GM18873 (cell line): ENCODE measurements at regions not wholly inside any gene's neighbourhood (a gene's known extent, or its start where the extent isn't known, plus 50 kb on each side); places are given as distances from the start of the nearest gene placed in this dataset.

Experiments used
- ATAC-seq: cut with Tn5 transposase; IDR thresholded peaks from one replicate; pipeline ENCODE4 v1.9.1; 2021; ENCODE audit warnings: mild to moderate bottlenecking, moderate library complexity, moderate number of reproducible peaks; ENCODE audit not compliant: unreplicated experiment, low FRiP score

DNA sequence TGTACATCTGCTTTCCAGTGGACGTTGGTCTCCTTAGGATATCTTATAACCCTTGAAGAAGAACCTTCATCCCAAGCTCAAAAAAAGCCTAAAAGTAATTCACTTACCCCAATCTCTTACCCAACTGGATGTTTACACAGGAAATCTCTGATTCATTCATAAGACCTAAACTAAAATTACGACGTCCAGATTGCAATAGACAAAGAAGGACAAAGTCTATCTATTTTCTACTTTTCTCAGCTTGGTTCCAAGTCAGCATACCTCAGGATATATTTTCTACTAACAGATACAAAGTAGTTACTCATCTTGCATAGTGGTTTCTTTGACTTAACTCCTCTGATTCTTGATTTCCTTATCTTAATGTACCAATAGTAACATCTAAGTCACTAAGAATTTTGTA is 669.9 kb downstream of the OTOL1 start:
- ATAC-seq: no peak

DNA sequence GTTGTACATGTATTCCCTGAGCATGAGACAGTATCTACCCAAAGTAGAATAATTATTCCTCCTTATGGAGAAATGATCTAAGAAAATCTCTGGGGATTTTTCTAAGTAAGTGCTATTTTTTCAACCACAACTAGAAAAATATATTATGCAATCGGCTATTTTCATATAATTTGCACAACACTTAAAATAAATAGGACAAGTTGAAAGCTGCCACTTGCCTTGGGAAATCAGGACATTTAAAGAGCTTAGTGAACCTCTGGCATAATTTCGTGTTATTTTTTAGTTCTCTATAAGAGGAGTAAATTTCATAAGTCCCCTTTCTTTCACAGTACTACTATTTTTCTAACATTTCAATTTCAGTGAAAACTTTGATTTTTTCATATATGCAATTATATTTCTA is 672.1 kb downstream of the OTOL1 start:
- ATAC-seq: no peak

DNA sequence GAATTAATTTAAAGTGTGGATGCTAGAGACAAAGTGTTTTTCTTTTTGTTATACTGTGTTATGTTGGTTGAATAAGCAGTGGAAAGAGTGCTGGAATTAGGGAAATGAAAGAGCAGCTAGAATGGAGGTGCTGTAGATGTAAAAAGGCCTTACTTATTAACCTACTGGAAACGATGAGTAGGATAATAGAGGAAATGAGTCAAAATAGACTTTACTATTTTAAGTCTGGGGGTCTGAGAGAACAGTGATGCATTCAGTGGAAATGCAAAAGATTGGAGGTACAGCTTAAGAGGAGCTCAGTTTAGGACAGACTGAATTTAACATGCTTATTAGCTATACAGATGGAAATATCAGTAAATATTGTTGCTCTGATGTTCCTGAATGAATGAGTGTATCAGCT is 674.0 kb downstream of the OTOL1 start:
- ATAC-seq: peak; percentile 53

DNA sequence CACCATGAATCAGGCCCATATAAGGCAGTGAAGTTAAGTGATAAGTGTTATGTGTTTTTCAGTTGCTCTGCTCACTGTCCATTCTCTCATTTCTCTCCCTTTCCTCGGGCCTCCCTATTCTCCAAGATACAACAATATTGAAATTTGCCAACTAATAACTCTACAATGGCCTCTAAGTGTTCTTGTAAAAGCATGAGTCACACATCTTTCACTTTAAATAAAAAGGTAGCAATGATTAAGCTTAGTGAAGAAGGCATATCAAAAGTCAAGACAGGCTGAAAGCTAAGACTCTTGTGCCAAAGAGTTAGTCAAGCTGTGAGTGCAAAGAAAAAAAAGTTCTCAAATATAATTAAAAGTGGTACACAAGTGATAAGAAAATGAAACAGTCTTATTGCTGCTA is 675.4 kb downstream of the OTOL1 start:
- ATAC-seq: no peak

DNA sequence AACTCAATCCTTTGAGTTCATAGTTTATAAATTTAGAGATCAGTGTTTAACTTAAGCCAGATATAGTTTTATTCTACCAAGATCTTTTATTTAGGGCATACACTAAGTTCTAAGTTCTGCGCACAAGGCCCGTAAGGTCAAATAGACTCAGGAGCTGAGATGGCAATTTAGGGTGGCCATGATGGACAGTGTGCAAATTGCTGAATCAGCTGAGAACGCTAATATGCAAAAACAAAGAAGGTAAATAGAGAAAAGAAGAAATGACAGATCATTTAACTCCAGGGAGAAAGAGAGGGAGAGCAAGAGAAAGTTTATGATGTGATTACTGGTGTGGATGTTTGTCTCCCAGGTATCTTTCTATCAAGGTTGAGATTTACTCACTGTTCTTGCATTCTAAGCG is 678.5 kb downstream of the OTOL1 start:
- no peak for ATAC-seq

DNA sequence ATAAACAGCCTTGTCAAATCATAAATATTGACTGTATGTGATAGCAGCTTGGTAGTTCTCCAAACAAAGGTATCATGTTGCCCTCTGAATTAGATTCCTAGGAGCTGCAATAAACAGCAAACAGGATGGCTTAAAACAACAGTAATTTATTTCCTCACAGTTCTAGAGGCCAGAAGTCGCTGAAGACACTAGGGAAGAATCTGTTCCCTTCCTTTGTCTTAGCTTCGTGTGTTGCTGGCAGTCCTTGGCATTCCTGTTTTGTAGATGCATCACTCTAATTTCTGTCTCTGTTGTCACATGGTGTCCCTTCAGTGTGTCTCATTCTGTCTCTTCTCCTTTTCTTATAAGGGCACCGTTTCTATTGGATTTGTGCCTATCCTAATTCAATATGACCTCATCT is 679.3 kb downstream of the OTOL1 start:
- no peak for ATAC-seq

DNA sequence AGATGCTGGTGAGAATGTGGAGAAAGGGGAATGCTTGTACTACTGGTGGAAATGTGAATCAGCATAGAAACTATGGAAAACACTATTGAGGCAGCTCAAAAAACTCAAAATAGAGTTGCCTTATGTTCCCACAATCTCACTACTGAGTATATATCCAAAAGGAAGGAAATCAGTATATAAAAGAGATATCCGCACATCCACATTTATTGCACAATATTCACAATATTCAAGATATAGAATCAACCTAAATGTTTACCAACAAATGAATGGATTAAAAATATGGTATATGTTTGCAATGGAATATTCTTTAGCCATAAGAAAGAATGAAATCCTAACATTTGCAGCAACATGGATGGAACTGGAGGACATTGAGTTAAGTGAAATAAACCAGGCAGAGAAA is 686.8 kb downstream of the OTOL1 start:
- no peak for ATAC-seq

DNA sequence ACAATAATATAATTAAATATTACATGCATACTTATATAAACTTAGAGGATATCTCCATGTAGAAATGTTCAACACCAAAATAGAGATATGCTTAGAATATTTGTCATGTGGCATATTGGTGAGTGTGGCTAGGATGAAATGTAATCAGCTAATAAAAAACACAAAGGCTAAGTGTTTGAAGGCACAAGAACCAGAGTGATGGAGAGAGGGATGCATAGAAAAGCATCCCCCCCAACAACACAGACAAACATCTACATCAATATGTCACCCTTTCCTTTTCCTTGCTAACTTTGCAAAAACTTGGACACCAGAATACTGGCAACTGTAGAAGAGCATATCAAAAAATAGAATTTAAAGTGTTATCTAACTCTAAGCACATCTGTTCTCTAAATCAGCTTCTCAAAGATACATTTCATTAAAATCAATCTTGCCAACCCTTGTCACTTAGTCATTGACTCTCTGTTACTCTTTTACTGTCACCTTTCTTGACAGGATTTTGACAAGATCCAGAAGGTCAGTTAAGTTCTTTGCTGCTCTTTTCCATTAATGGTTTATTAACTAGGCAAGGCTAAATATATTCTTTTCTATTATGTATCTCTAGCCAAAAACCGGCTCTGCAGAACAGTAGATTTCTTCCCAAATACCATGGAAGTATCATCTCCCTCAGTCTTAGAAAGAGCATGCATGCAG is 695.9 kb downstream of the OTOL1 start:
- ATAC-seq: no peak

DNA sequence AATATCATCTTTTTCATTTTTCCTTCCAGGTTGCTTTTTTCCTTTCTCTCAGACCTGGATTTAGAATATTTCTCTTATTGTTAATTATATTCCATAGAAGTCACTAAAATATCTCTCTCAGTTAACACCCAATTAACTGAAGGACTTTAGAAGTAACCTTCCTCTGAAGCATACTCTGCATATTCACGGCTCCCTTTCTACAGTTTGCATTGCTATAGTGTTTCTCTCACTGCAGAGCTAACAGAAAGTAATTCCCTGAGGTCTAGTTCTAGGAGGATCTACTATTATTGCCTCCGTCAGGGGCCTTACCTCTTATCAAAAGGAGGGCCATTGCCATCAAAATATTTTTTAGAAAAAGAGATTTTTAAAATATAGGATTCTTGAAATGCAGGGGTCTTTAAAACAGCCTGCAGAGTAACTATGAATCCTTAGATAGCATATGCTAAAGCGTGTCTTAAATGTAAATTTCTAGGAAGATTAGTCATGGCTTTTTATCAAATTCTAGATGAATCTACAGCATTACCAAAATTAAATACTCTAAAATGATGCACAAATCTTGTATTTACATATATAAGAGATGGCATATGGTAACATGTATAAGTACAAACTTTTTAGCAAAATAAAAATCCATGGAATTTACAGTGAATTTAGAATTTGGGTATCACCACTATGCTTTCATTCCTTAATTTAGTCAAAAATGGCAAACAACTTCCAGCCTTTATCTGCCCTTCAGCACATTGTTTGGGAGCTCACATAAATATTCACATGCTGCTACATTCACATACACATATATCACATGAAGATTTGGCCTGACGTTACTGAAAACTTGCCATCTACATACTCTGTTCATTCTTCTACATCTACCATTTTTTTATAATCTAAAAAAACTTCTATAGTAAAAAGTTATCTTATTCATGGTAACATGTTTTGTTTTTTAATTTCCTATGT is 696.8 kb downstream of the OTOL1 start:
- no peak for ATAC-seq

DNA sequence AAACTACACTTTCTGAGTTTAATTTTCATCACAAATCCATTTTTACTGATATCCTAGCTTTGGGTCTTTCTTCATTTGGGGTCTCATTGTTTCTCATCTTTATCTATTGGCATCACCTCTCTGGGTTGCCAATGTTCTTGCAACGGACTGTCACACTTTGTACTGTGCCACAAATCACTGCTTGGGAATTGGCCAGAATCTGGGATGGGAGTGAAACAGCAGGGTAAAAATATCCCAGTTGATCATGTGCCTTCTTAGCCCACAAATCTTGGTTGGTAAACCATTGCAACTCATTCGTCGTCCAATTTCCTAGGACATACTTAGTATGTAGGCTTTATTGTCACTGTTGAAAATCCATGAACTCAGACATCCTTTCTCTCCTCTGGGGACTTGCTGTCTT is 698.5 kb downstream of the OTOL1 start:
- ATAC-seq: no peak

DNA sequence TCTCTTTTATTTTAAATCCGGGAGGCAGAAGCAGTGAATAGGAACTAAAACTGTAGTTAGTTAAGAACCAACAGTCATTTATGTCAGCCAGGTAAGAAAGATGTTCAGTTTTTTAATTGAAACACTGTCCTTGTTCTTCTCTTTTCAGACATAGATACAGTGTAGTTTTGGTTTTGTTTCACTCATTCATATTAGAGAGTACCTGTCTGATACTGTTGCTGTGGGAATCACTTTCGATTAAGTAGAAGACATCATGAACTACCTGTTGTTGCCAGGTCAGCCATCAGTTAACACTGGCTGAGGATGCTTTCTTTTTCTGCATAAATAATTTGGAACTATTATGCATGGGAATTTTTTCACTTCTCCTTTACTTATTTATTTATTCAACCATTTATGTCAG is 700.4 kb downstream of the OTOL1 start:
- no peak for ATAC-seq

DNA sequence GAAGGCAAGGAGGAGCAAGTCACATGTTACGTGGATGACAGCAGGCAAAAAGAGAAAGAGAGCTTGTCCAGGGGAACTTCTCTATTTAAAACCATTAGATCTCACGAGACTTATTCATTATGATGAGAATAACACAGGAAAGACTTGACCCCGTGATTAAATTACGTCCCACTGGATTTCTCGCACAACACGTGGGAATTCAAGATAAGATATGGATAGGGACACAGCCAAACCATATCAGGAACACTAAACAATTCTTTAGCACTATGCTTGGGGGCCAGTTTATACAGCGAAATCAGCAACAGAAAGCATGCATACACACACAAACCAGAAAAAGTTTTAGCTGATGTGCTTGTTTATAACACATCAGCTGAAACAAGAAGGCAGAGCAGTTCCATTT is 704.2 kb downstream of the OTOL1 start:
- no peak for ATAC-seq

DNA sequence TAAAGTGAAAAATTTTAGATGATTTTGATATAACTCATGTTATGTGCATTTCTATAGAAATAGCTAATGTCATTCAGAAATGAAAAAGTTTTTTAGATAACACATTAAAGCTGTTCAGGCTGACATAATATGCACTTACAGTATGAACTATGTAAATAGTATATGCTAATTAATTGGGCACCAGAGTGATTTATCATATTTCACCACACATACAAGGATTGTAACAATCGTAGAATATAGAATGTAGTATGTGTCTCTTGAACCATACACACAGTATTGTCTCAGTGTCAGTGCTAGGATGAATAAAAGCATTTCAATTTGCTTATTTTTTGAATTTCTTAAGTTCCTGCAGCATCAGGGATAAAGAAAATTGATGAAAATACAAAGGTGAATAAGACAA is 710.0 kb downstream of the OTOL1 start:
- no peak for ATAC-seq

DNA sequence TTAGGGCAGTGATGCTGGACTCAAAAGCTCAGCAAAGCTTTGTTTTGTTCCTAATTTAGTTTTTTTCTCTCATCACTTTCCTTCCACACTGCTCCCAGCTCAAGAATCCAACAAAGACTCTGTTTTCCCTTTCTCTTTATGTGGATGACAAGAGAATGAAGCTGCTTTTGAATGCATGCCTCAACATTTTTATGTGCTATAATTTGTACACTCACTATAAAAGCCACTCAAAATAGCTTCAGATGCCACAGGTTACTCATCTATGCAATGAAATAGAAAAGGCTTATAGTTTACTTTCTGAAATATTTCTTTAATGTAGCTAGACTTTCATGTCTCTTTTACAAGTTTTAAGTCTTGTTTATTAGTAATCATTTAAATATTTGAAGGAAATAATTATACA is 714.9 kb downstream of the OTOL1 start:
- ATAC-seq: no peak

DNA sequence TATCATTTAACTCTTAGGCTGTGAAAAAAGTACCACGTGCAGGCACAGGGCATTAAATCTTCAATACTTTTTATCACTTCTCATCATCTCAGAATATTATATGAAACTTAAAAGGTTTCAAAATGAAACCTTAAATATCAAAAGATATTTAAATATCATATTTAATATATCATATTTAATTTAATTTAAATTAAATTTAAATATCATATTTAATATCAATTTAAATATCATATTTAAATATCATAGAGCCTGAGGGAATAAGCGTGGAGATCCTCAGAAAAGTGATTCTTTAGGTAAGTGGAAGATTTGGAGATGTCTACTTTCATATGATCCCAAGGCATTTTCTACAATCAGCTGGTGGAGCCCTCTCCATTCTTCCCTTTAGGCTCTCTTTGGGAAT is 716.6 kb downstream of the OTOL1 start:
- no peak for ATAC-seq

DNA sequence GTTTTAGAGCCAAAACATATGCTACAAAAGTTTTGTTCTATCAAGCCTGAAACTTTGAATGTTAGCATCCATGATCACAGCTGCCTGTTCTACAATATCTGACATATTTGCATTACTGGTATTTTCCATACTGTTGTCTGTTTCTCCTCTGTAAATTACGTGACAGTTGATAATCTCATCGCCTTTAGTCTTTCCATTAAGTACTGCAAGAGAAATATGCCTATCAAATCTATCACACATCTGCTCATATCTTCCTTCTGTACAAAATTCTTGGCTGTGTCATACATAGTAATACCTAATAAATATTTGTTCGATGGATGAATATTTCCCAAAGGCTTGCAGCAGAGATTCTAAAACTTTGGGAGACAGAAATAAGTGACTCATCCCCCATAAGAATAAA is 717.3 kb downstream of the OTOL1 start:
- no peak for ATAC-seq

DNA sequence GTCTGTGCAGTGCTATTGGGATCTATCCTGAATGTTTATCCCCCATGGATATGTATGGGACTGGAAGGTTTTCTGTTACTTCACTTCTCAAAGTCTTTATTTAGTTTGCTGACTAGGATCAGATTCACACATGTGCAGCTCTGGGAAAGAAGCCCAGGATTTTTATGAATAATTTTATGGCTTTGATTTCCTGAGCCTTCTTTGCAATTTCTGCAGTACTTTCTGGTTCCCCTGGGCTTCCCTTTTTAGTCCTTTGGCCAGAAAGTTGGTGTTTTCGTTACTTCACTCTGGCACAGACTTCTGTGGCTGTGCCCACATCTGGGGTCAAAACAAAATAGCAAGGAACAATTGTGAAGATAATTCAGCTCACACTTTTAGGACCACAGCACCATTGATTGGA is 721.0 kb downstream of the OTOL1 start:
- ATAC-seq: no peak

DNA sequence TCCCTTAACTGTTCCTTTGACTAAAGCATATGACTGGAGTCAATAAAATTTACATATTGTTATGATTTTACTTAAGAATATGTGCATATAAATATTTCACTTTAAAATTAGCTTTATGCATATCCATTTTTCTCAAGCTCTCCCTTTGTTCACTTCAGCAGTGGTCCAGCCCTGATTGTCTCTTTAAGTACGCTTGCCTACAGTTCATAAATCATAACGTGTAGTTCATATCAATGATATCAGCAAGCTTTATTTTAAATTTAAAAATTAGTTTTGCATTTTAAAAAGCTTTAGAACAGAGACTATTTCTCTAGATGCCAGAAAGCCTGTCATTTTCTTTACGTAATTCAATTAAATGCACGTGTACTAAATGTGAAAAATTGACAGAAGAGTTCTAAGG is 721.9 kb downstream of the OTOL1 start:
- ATAC-seq: no peak

DNA sequence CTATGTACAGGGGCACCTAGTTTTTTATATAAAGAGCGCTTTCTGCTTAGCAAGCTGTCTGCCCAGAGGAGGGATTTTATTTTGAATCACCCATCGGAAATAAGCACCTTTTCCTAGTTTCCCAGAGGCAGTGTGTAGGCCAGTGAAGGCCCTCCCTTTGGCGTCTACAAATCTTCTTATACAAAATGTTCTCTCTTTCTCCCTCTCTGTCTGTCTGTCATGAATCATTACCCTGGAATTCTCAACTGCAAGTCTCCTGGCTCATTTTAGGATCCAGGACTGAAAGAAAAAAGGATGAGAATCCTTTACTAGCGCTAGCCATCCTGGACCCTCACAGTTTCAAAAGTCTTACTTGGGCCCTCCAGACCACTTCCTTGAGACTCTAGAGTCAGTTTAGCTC is 728.1 kb downstream of the OTOL1 start:
- ATAC-seq: no peak

DNA sequence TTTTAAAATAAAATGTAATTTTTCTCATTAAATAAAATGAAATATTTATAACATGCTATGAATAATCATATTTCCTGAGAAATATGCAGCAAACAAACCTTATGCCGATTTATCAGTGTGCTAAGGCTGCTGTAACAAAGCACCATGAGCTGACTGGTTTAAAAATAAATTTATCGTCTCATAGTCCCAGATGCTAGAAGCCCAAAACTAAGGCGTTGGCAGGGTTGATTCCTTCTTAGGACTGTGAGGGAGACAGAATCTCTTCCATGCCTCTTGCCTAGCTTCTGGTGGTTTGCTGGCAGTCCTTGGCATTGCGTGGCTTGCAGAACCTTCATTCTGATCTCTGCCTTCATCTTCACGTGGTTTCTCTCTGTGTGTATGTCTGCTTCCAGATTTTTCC is 740.3 kb downstream of the OTOL1 start:
- ATAC-seq: no peak

DNA sequence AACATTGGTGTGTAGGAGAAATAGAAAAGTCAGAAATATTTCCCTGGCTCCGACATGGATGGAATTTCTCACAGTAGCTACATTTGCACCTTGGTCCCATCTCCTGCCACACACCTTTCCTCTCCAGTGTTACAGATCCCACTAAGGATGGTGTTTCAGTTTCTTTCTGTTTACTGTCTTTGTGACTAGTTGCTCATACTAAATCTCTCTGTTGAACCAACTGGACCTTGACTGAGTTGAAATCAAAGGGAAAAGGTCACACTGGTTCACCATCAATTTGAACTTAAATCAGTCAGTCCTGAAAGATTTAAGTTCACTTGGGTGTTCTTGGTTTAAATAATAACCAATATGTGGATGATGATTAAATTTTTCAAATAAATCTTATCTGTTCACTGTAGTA is 754.2 kb downstream of the OTOL1 start:
- no peak for ATAC-seq

DNA sequence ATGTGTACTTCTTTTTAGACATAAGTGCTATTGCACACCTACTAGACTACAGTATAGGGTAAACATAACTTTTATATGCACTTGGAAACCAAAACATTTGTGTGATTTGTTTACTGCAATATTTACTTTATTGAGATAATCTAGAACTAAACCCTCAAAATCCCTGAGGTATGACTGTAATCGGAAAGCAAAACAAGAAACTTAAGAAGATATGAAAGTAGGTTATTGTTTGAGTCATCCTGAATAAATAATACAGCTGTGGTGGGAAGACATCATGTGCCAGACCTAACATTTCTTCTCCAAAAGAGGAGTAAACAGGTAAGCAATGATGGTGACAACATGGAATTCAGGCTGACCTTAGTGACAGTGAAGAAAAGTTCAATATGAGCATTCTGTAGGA is 765.5 kb downstream of the OTOL1 start:
- ATAC-seq: no peak
